Mesendoderm (in vitro differentiated cells): ENCODE measurements at regions not wholly inside any gene's neighbourhood (a gene's known extent, or its start where the extent isn't known, plus 50 kb on each side); places are given as distances from the start of the nearest gene placed in this dataset.

Experiments
- DNase-seq: peaks from one replicate; pipeline ENCODE4 v3.0.0; 2013
- H2AK5ac ChIP-seq: 2 replicates; pipeline ENCODE4 v1.6.1; 2013; ENCODE audit warnings: low read length, inconsistent platforms
- H2BK120ac ChIP-seq: 2 replicates; pipeline ENCODE4 v1.6.1; 2013; ENCODE audit warnings: low read depth, mild to moderate bottlenecking, low read length, moderate library complexity, mixed read lengths
- H2BK15ac ChIP-seq: replicated peaks from 2 replicates; pipeline ENCODE4 v1.6.1; 2013; ENCODE audit warnings: low read depth, mild to moderate bottlenecking, moderate library complexity
- H2BK5ac ChIP-seq: 2 replicates; pipeline ENCODE4 v1.6.1; 2013; ENCODE audit warnings: low read length, inconsistent platforms
- H3K18ac ChIP-seq: 2 replicates; pipeline ENCODE4 v1.6.1; 2013; ENCODE audit warnings: mild to moderate bottlenecking, low read length, mixed read lengths
- H3K23ac ChIP-seq: one replicate; pipeline ENCODE4 v1.6.1; 2013; ENCODE audit warnings: low read length
- H3K27ac ChIP-seq: 2 replicates; pipeline ENCODE4 v1.5.1; 2013; ENCODE audit warnings: low read depth, mild to moderate bottlenecking, inconsistent platforms, low read length, moderate library complexity
- H3K27me3 ChIP-seq: 2 replicates; pipeline ENCODE4 v1.6.1; 2013; ENCODE audit warnings: low read length, control low read depth, mild to moderate bottlenecking, inconsistent platforms; ENCODE audit not compliant: insufficient read depth, poor library complexity
- H3K36me3 ChIP-seq: 2 replicates; pipeline ENCODE4 v1.6.1; 2013; ENCODE audit warnings: low read length, inconsistent platforms; ENCODE audit not compliant: control insufficient read depth, insufficient read depth
- H3K4ac ChIP-seq: one replicate; pipeline ENCODE4 v1.6.1; 2013; ENCODE audit warnings: low read depth, mild to moderate bottlenecking, low read length, moderate library complexity
- H3K4me1 ChIP-seq: 2 replicates; pipeline ENCODE4 v1.6.1; 2013; ENCODE audit warnings: low read depth, low read length, inconsistent platforms; ENCODE audit not compliant: control insufficient read depth
- H3K4me2 ChIP-seq: 2 replicates; pipeline ENCODE4 v1.6.1; 2013; ENCODE audit warnings: low read length
- H3K4me3 ChIP-seq: 2 replicates; pipeline ENCODE4 v1.5.1; 2013; ENCODE audit warnings: mild to moderate bottlenecking, low read length
- H3K56ac ChIP-seq: one replicate; pipeline ENCODE4 v1.6.1; 2013; ENCODE audit warnings: low read length
- H3K79me1 ChIP-seq: 2 replicates; pipeline ENCODE4 v1.6.1; 2013; ENCODE audit warnings: low read length, inconsistent platforms
- H3K79me2 ChIP-seq: 2 replicates; pipeline ENCODE4 v1.6.1; 2013; ENCODE audit warnings: mild to moderate bottlenecking, low read length; ENCODE audit not compliant: control insufficient read depth, insufficient read depth
- H3K9ac ChIP-seq: 2 replicates; pipeline ENCODE4 v1.6.1; 2013; ENCODE audit warnings: low read length, inconsistent platforms
- H4K5ac ChIP-seq: one replicate; pipeline ENCODE4 v1.6.1; 2013; ENCODE audit warnings: low read length
- H4K8ac ChIP-seq: one replicate; pipeline ENCODE4 v1.6.1; 2013; ENCODE audit warnings: low read depth, mild to moderate bottlenecking, control low read depth, low read length, moderate library complexity
- WGBS: extraction: QIAGEN DNeasy Blood & Tissue Kit; methylation state at CpG from one replicate; pipeline ENCODE4 v1.1.7; 2013; ENCODE audit warnings: low lambda C conversion rate, missing lambda C conversion rate; ENCODE audit not compliant: insufficient coverage; ENCODE audit errors: extremely low coverage; 5-methylcytosine and 5-hydroxymethylcytosine counted together

- no peak overlapping the region for H3K4me2 ChIP-seq
- no peak overlapping the region for H3K27ac ChIP-seq
- no peak overlapping the region for H2BK5ac ChIP-seq
- no peak overlapping the region for H3K23ac ChIP-seq
- no peaks in the 10 kb centered on the region for H3K4me1 ChIP-seq
- no peak overlapping the region for H3K4ac ChIP-seq
- H3K79me2 ChIP-seq = no peaks in the 10 kb centered on the region
- no peak overlapping the region for H3K4me3 ChIP-seq
- WGBS = no CpG with 5 or more reads among the region's 4 CpGs
- no peak overlapping the region for H2AK5ac ChIP-seq
- no peak overlapping the region for H2BK120ac ChIP-seq
- H3K27me3 ChIP-seq = no peaks in the 10 kb centered on the region
- H4K8ac ChIP-seq = no peak overlapping the region
- H4K5ac ChIP-seq = no peak overlapping the region
- no peaks in the 10 kb centered on the region for H3K36me3 ChIP-seq
- peak overlapping the region; percentile 18 for H3K18ac ChIP-seq
- no peak overlapping the region for H2BK15ac ChIP-seq
- DNase-seq = no peak
- H3K79me1 ChIP-seq = no peaks in the 10 kb centered on the region
- H3K56ac ChIP-seq = no peak overlapping the region
- no peak overlapping the region for H3K9ac ChIP-seq
Measured at GRCh38 chr12:30466093-30466585, 229.5 kb downstream of the IPO8 start.

GRCh38 chr12:30463636-30464035, 232.0 kb downstream of the IPO8 start:
- no peak overlapping the region for H4K8ac ChIP-seq
- H3K4me3 ChIP-seq = no peak overlapping the region
- H3K4me1 ChIP-seq = no peaks in the 10 kb centered on the region
- no peaks in the 10 kb centered on the region for H3K27me3 ChIP-seq
- no peaks in the 10 kb centered on the region for H3K79me1 ChIP-seq
- no peaks in the 10 kb centered on the region for H3K36me3 ChIP-seq
- no peak overlapping the region for H2AK5ac ChIP-seq
- H3K23ac ChIP-seq = no peak overlapping the region
- no peak overlapping the region for H3K18ac ChIP-seq
- no peak overlapping the region for H4K5ac ChIP-seq
- no CpG with 5 or more reads among the region's 2 CpGs for WGBS
- H2BK120ac ChIP-seq = no peak overlapping the region
- H3K4me2 ChIP-seq = no peak overlapping the region
- no peak overlapping the region for H3K27ac ChIP-seq
- no peak overlapping the region for H2BK5ac ChIP-seq
- no peak for DNase-seq
- no peaks in the 10 kb centered on the region for H3K79me2 ChIP-seq
- no peak overlapping the region for H3K56ac ChIP-seq
- H2BK15ac ChIP-seq = no peak overlapping the region
- no peak overlapping the region for H3K4ac ChIP-seq
- H3K9ac ChIP-seq = no peak overlapping the region

GRCh38 chr12:30462249-30462648, 233.4 kb downstream of the IPO8 start:
- Histone ChIP-seq H3K4me3 (no peak overlapping the region), H3K36me3 (no peaks in the 10 kb centered on the region), H3K27me3 (no peaks in the 10 kb centered on the region), H2BK15ac (no peak overlapping the region), H3K4me1 (no peaks in the 10 kb centered on the region), H4K5ac (no peak overlapping the region), H3K79me2 (no peaks in the 10 kb centered on the region), H3K56ac (no peak overlapping the region), H3K9ac (no peak overlapping the region), H3K23ac (no peak overlapping the region), H2BK120ac (no peak overlapping the region), H4K8ac (no peak overlapping the region), H3K18ac (no peak overlapping the region), H3K79me1 (no peaks in the 10 kb centered on the region), H2BK5ac (no peak overlapping the region), H3K4me2 (no peak overlapping the region), H3K4ac (no peak overlapping the region), H2AK5ac (no peak overlapping the region), H3K27ac (no peak overlapping the region)
- peak; percentile 84 for DNase-seq
- no CpG with 5 or more reads among the region's 1 CpG for WGBS

GRCh38 chr12:30461026-30461615, 234.5 kb downstream of the IPO8 start:
- H3K27ac ChIP-seq = no peak overlapping the region
- H2AK5ac ChIP-seq = no peak overlapping the region
- no peaks in the 10 kb centered on the region for H3K79me1 ChIP-seq
- H3K4ac ChIP-seq = no peak overlapping the region
- no peaks in the 10 kb centered on the region for H3K27me3 ChIP-seq
- no peak overlapping the region for H3K56ac ChIP-seq
- H2BK5ac ChIP-seq = no peak overlapping the region
- no peaks in the 10 kb centered on the region for H3K4me1 ChIP-seq
- H3K9ac ChIP-seq = no peak overlapping the region
- DNase-seq = no peak
- H3K4me2 ChIP-seq = no peak overlapping the region
- no peak overlapping the region for H2BK120ac ChIP-seq
- no peak overlapping the region for H3K23ac ChIP-seq
- no peak overlapping the region for H2BK15ac ChIP-seq
- H3K4me3 ChIP-seq = no peak overlapping the region
- H3K18ac ChIP-seq = no peak overlapping the region
- no peaks in the 10 kb centered on the region for H3K79me2 ChIP-seq
- H4K8ac ChIP-seq = no peak overlapping the region
- no peak overlapping the region for H4K5ac ChIP-seq
- no peaks in the 10 kb centered on the region for H3K36me3 ChIP-seq

- Histone ChIP-seq H2BK120ac (no peak overlapping the region), H3K9ac (no peak overlapping the region), H3K4me2 (no peak overlapping the region), H4K8ac (no peak overlapping the region), H3K27me3 (no peaks in the 10 kb centered on the region), H3K4me1 (no peaks in the 10 kb centered on the region), H3K79me2 (no peaks in the 10 kb centered on the region), H3K56ac (no peak overlapping the region), H3K27ac (no peak overlapping the region), H4K5ac (no peak overlapping the region), H3K36me3 (no peaks in the 10 kb centered on the region), H3K4me3 (no peak overlapping the region), H2BK5ac (no peak overlapping the region), H3K4ac (no peak overlapping the region), H2BK15ac (no peak overlapping the region), H3K18ac (no peak overlapping the region), H3K79me1 (no peaks in the 10 kb centered on the region), H2AK5ac (no peak overlapping the region), H3K23ac (no peak overlapping the region)
- WGBS = no CpG with 5 or more reads among the region's 3 CpGs
- DNase-seq = no peak
Measured at GRCh38 chr12:30458453-30458852, 237.2 kb downstream of the IPO8 start.

- no peak overlapping the region for H3K27ac ChIP-seq
- H3K18ac ChIP-seq = no peak overlapping the region
- no peak overlapping the region for H3K23ac ChIP-seq
- no peak overlapping the region for H2BK120ac ChIP-seq
- no peak overlapping the region for H3K4me2 ChIP-seq
- no peaks in the 10 kb centered on the region for H3K27me3 ChIP-seq
- H3K36me3 ChIP-seq = no peaks in the 10 kb centered on the region
- no peak overlapping the region for H4K5ac ChIP-seq
- H3K4me3 ChIP-seq = no peak overlapping the region
- no peak overlapping the region for H3K56ac ChIP-seq
- WGBS = no CpG with 5 or more reads among the region's 3 CpGs
- no peaks in the 10 kb centered on the region for H3K79me1 ChIP-seq
- H2BK15ac ChIP-seq = no peak overlapping the region
- no peaks in the 10 kb centered on the region for H3K79me2 ChIP-seq
- DNase-seq = peak; percentile 76
- H2BK5ac ChIP-seq = no peak overlapping the region
- no peak overlapping the region for H4K8ac ChIP-seq
- H3K9ac ChIP-seq = no peak overlapping the region
- H3K4ac ChIP-seq = no peak overlapping the region
- no peaks in the 10 kb centered on the region for H3K4me1 ChIP-seq
- H2AK5ac ChIP-seq = no peak overlapping the region
Measured at GRCh38 chr12:30457621-30458289, 237.9 kb downstream of the IPO8 start.
